ENCODE measurements at regions not wholly inside any gene's neighbourhood (a gene's known extent, or its start where the extent isn't known, plus 50 kb on each side); places are given as distances from the start of the nearest gene placed in this dataset.
"Not testable (repeated sequence)": the region's sequence is repeated elsewhere in the genome, so short reads cannot be mapped to it uniquely, and the experiment has no call there.

DNA sequence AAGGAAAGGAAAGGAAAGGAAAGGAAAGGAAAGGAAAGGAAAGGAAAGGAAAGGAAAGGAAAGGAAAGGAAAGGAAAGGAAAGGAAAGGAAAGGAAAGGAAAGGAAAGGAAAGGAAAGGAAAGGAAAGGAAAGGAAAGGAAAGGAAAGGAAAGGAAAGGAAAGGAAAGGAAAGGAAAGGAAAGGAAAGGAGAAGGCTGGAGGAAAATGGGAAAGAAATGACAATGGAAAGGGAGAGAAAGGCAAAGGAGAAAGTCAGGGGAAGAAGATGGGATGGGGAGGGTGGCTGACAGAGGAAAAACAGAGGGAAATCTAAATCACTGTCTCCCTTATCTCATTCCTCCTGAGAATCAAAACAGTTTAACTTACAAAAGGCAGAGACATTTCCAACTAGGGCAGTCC is 156.3 kb downstream of the C1D start:
- not testable (repeated sequence) for H3K27ac Mint-ChIP-seq; H3K9me3 Mint-ChIP-seq; DNase-seq; H3K36me3 Mint-ChIP-seq (ENCODE audit: insufficient read depth in 2 of 2); ATAC-seq (replicated peaks in 1 of 2); H3K4me1 Mint-ChIP-seq (ENCODE audit: low read depth); H3K27me3 Mint-ChIP-seq (ENCODE audit: low read depth); H3K4me3 Mint-ChIP-seq

GRCh38 chr2:67917332-67918054 is 145.3 kb downstream of the C1D start:
- DNase-seq = no peak
- ATAC-seq (replicated peaks in 1 of 2) = no peak
- Mint-ChIP-seq H3K4me3 (no peak overlapping the region), H3K9me3 (no peaks in the 10 kb centered on the region), H3K36me3 (ENCODE audit: insufficient read depth in 2 of 2) (peaks cover 0 to 1% of the 10 kb centered on the region in 2 donors), H3K27ac (no peak overlapping the region), H3K4me1 (ENCODE audit: low read depth) (no peaks in the 10 kb centered on the region), H3K27me3 (ENCODE audit: low read depth) (peaks cover 18% of the 10 kb centered on the region)

DNA sequence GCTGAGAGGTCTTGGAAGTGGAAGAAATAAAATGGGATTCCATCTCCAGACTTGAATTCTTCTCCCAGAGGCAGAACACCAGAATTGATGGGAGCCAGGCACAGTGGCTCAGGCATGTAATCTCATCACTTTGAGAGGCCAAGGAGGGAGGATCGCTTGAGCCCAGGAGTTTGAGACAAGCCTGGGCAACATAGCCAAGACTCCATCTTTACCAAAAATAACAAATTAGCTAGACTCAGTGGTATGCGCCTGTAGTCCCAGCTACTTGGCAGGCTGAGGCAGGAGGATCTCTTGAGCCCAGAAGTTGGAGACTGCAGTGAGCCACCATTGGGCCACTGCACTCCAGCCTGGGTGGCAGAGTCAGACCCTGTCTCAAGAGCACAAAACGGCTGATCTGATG is 144.3 kb downstream of the C1D start:
- H3K27ac Mint-ChIP-seq = no peak overlapping the region
- peaks cover 0 to 1% of the 10 kb centered on the region in 2 donors for H3K36me3 Mint-ChIP-seq (ENCODE audit: insufficient read depth in 2 of 2)
- no peak overlapping the region for H3K4me3 Mint-ChIP-seq
- H3K27me3 Mint-ChIP-seq (ENCODE audit: low read depth) = peaks cover 15% of the 10 kb centered on the region
- DNase-seq = no peak
- ATAC-seq (replicated peaks in 1 of 2) = no peak
- no peaks in the 10 kb centered on the region for H3K4me1 Mint-ChIP-seq (ENCODE audit: low read depth)
- H3K9me3 Mint-ChIP-seq = no peaks in the 10 kb centered on the region

- H3K36me3 Mint-ChIP-seq (ENCODE audit: insufficient read depth in 2 of 2) = peaks cover 0 to 1% of the 10 kb centered on the region in 2 donors
- no peak for DNase-seq
- no peak for ATAC-seq (replicated peaks in 1 of 2)
- peaks cover 17% of the 10 kb centered on the region for H3K27me3 Mint-ChIP-seq (ENCODE audit: low read depth)
- no peaks in the 10 kb centered on the region for H3K9me3 Mint-ChIP-seq
- no peak overlapping the region for H3K27ac Mint-ChIP-seq
- no peak overlapping the region for H3K4me3 Mint-ChIP-seq
- H3K4me1 Mint-ChIP-seq (ENCODE audit: low read depth) = no peaks in the 10 kb centered on the region
These were observed 143.3 kb downstream of the C1D start for GRCh38 chr2:67919490-67919889.

- H3K4me3 Mint-ChIP-seq = no peak overlapping the region
- DNase-seq = no peak
- H3K36me3 Mint-ChIP-seq (ENCODE audit: insufficient read depth in 2 of 2) = peaks cover 0 to 1% of the 10 kb centered on the region in 2 donors
- no peak overlapping the region for H3K27ac Mint-ChIP-seq
- no peak for ATAC-seq (replicated peaks in 1 of 2)
- H3K4me1 Mint-ChIP-seq (ENCODE audit: low read depth) = no peaks in the 10 kb centered on the region
- peaks cover 20% of the 10 kb centered on the region for H3K27me3 Mint-ChIP-seq (ENCODE audit: low read depth)
- no peaks in the 10 kb centered on the region for H3K9me3 Mint-ChIP-seq
These were observed 140.6 kb downstream of the C1D start for GRCh38 chr2:67922080-67922785.

- H3K9me3 Mint-ChIP-seq = no peaks in the 10 kb centered on the region
- no peaks in the 10 kb centered on the region for H3K4me1 Mint-ChIP-seq (ENCODE audit: low read depth)
- H3K27me3 Mint-ChIP-seq (ENCODE audit: low read depth) = peaks cover 12% of the 10 kb centered on the region
- no peak overlapping the region for H3K4me3 Mint-ChIP-seq
- no peak for ATAC-seq (replicated peaks in 1 of 2)
- DNase-seq = no peak
- no peak overlapping the region for H3K27ac Mint-ChIP-seq
- no peaks in the 10 kb centered on the region for H3K36me3 Mint-ChIP-seq (ENCODE audit: insufficient read depth in 2 of 2)
These were observed 139.1 kb downstream of the C1D start for GRCh38 chr2:67923696-67924095.

- DNase-seq = no peak
- no peak for ATAC-seq (replicated peaks in 1 of 2)
- peaks cover 6% of the 10 kb centered on the region for H3K27me3 Mint-ChIP-seq (ENCODE audit: low read depth)
- no peaks in the 10 kb centered on the region for H3K36me3 Mint-ChIP-seq (ENCODE audit: insufficient read depth in 2 of 2)
- no peak overlapping the region for H3K4me3 Mint-ChIP-seq
- H3K9me3 Mint-ChIP-seq = no peaks in the 10 kb centered on the region
- no peak overlapping the region for H3K27ac Mint-ChIP-seq
- no peaks in the 10 kb centered on the region for H3K4me1 Mint-ChIP-seq (ENCODE audit: low read depth)
These were observed 135.3 kb downstream of the C1D start for GRCh38 chr2:67927501-67927900.

GRCh38 chr2:67930156-67930555 is 132.6 kb downstream of the C1D start:
- no peak overlapping the region for H3K27ac Mint-ChIP-seq
- H3K4me1 Mint-ChIP-seq (ENCODE audit: low read depth) = no peaks in the 10 kb centered on the region
- ATAC-seq (replicated peaks in 1 of 2) = no peak
- H3K27me3 Mint-ChIP-seq (ENCODE audit: low read depth) = no peaks in the 10 kb centered on the region
- H3K9me3 Mint-ChIP-seq = no peaks in the 10 kb centered on the region
- no peaks in the 10 kb centered on the region for H3K36me3 Mint-ChIP-seq (ENCODE audit: insufficient read depth in 2 of 2)
- H3K4me3 Mint-ChIP-seq = no peak overlapping the region
- DNase-seq = no peak

DNA sequence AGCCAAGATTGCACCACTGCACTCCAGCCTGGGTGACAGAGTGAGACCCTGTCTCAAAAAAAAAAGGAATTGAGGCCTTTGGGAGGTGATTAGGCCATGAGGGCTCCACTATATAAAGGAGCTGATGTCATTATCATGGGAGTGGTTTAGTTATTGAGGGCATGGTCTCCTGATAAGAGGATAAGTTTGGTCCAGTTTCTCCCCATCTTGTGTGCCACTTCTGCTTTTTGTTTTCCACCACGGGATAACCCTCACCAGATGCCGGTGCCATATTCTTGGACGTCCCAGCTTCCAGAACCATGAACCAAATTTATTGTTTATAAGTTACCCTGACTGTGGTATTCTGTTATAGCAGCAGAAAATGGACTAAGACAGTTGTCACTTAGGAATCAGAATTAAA is 125.8 kb downstream of the C1D start:
- Mint-ChIP-seq H3K4me1 (ENCODE audit: low read depth) (no peaks in the 10 kb centered on the region), H3K36me3 (ENCODE audit: insufficient read depth in 2 of 2) (no peaks in the 10 kb centered on the region), H3K27me3 (ENCODE audit: low read depth) (no peaks in the 10 kb centered on the region), H3K9me3 (no peaks in the 10 kb centered on the region), H3K4me3 (no peak overlapping the region), H3K27ac (no peak overlapping the region)
- DNase-seq (no peak), ATAC-seq (replicated peaks in 1 of 2) (no peak)

- peaks cover 4 to 5% of the 10 kb centered on the region in 2 donors for H3K9me3 Mint-ChIP-seq
- H3K27ac Mint-ChIP-seq = no peak overlapping the region
- H3K4me1 Mint-ChIP-seq (ENCODE audit: low read depth) = no peaks in the 10 kb centered on the region
- no peak for ATAC-seq (replicated peaks in 1 of 2)
- no peak for DNase-seq
- H3K27me3 Mint-ChIP-seq (ENCODE audit: low read depth) = no peaks in the 10 kb centered on the region
- H3K4me3 Mint-ChIP-seq = no peak overlapping the region
- H3K36me3 Mint-ChIP-seq (ENCODE audit: insufficient read depth in 2 of 2) = no peaks in the 10 kb centered on the region
These were observed 124.8 kb downstream of the C1D start for GRCh38 chr2:67938053-67938452.

GRCh38 chr2:67945056-67945455 is 117.7 kb downstream of the C1D start:
- Mint-ChIP-seq H3K4me1 (ENCODE audit: low read depth) (no peaks in the 10 kb centered on the region), H3K27ac (no peak overlapping the region), H3K27me3 (ENCODE audit: low read depth) (no peaks in the 10 kb centered on the region), H3K9me3 (peaks cover 5 to 6% of the 10 kb centered on the region in 2 donors), H3K36me3 (ENCODE audit: insufficient read depth in 2 of 2) (no peaks in the 10 kb centered on the region), H3K4me3 (no peak overlapping the region)
- ATAC-seq (replicated peaks in 1 of 2) = no peak
- DNase-seq = no peak

DNA sequence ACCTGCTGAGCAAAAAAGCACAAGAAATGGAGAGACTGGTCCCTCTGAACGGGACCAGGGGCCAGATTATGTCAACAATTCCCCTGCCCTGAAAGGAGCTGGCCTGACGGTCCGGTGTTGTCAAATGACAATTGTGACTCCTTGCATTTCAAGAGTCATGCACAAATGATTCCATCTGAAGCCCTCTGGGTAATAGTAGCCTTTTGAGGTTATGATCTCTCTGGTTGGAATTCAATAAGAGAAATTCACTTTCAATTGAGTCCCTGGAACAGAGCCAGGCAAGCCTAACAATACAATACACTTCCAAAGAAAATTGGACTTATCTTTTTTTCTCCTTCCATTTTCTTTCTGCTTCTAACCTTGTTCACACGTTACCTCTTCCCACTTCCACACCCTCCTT is 116.9 kb downstream of the C1D start:
- DNase-seq (no peak), ATAC-seq (replicated peaks in 1 of 2) (no peak)
- Mint-ChIP-seq H3K27ac (no peak overlapping the region), H3K36me3 (ENCODE audit: insufficient read depth in 2 of 2) (no peaks in the 10 kb centered on the region), H3K4me1 (ENCODE audit: low read depth) (no peaks in the 10 kb centered on the region), H3K27me3 (ENCODE audit: low read depth) (no peaks in the 10 kb centered on the region), H3K9me3 (peaks cover 5 to 6% of the 10 kb centered on the region in 2 donors), H3K4me3 (no peak overlapping the region)

DNA sequence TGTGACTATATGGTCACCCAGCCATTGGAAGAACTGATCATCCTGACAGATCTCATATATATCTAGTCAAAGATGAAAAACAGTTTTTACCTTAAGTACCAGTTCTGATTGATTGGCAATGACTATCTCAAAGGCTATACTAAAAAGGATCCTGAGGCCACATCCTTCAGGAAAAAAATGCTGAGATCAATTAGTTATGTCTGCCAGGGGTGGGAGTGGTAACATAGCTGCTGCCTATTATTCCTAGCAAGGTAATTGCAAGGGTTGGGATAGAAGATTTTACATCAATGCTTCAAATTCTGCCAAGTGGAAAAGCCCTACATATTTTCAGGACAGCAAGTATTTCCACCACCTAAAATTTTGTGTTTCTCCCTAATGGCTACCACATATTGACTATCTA is 114.7 kb downstream of the C1D start:
- no peaks in the 10 kb centered on the region for H3K4me1 Mint-ChIP-seq (ENCODE audit: low read depth)
- H3K27me3 Mint-ChIP-seq (ENCODE audit: low read depth) = no peaks in the 10 kb centered on the region
- DNase-seq (no peak), ATAC-seq (replicated peaks in 1 of 2) (no peak)
- H3K36me3 Mint-ChIP-seq (ENCODE audit: insufficient read depth in 2 of 2) = no peaks in the 10 kb centered on the region
- H3K27ac Mint-ChIP-seq = no peak overlapping the region
- peaks cover 0 to 2% of the 10 kb centered on the region in 2 donors for H3K9me3 Mint-ChIP-seq
- H3K4me3 Mint-ChIP-seq = no peak overlapping the region

DNA sequence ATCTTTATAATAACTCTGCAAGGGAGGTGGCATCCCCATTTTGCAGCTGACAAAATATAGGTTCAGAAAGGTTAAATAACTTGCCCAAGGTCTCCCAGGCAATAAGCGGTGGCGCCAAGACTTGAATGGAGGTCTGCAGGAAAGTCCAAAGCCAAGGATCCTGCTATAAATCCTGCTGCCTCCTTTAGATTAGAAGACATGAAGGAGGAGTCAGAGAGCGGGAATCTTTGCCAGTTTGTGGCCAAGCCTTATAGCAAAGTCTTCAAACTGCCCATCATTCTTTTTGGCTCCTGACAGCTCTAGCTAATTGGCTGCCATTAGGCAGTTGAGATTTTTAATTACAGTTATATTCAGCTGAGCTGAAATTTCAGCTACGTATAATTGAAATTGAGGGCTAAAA is 114.3 kb downstream of the C1D start:
- no peak overlapping the region for H3K4me3 Mint-ChIP-seq
- no peak for DNase-seq

More for the DNA sequence above, 114.3 kb downstream of the C1D start:
- H3K27ac Mint-ChIP-seq = no peak overlapping the region
- H3K27me3 Mint-ChIP-seq (ENCODE audit: low read depth) = no peaks in the 10 kb centered on the region
- H3K9me3 Mint-ChIP-seq = no peaks in the 10 kb centered on the region
- H3K36me3 Mint-ChIP-seq (ENCODE audit: insufficient read depth in 2 of 2) = no peaks in the 10 kb centered on the region
- no peak for ATAC-seq (replicated peaks in 1 of 2)
- H3K4me1 Mint-ChIP-seq (ENCODE audit: low read depth) = no peaks in the 10 kb centered on the region

Measured in activated T-cell treated with anti-CD3 and anti-CD28 coated beads, Interleukin-2, amount 50 U/mL, for 72 hours (primary cell).